KMS-11 (cell line): ENCODE measurements at regions not wholly inside any gene's neighbourhood (a gene's known extent, or its start where the extent isn't known, plus 50 kb on each side); places are given as distances from the start of the nearest gene placed in this dataset.
"Not testable (repeated sequence)": the region's sequence is repeated elsewhere in the genome, so short reads cannot be mapped to it uniquely, and the experiment has no call there.

Experiments used
- H2AFZ ChIP-seq: fragments of 200-600 bp; sonication (generic); 2 replicates; pipeline ENCODE4 v1.6.1; 2016; ENCODE audit warnings: antibody characterized with exemption, mixed run types, low read depth
- H3K27ac ChIP-seq: fragments of 200-600 bp; sonication (generic); 2 replicates; pipeline ENCODE4 v1.6.1; 2016; ENCODE audit warnings: mild to moderate bottlenecking, mixed run types
- H3K27me3 ChIP-seq: fragments of 200-600 bp; sonication (generic); 2 replicates; pipeline ENCODE4 v1.6.1; 2017; ENCODE audit warnings: mild to moderate bottlenecking, low read depth, mixed run types, moderate library complexity; ENCODE audit not compliant: insufficient read depth
- H3K36me3 ChIP-seq: fragments of 200-600 bp; sonication (generic); 2 replicates; pipeline ENCODE4 v1.6.1; 2017; ENCODE audit warnings: mild to moderate bottlenecking, mixed run types; ENCODE audit not compliant: insufficient read depth
- H3K4me1 ChIP-seq: fragments of 200-600 bp; sonication (generic); 2 replicates; pipeline ENCODE4 v1.6.1; 2016; ENCODE audit warnings: mild to moderate bottlenecking, low read depth, mixed run types; ENCODE audit not compliant: poor library complexity, severe bottlenecking
- H3K4me2 ChIP-seq: fragments of 200-600 bp; sonication (generic); 2 replicates; pipeline ENCODE4 v1.7.0; 2016; ENCODE audit warnings: mild to moderate bottlenecking, mixed run types
- H3K4me3 ChIP-seq: fragments of 200-600 bp; sonication (generic); IDR thresholded peaks from 2 replicates; pipeline ENCODE4 v1.6.1; 2017; ENCODE audit warnings: low read depth, low read length, mixed read lengths; ENCODE audit not compliant: insufficient read depth
- H3K79me2 ChIP-seq: fragments of 200-600 bp; sonication (generic); 2 replicates; pipeline ENCODE4 v1.6.1; 2016; ENCODE audit warnings: low read depth, mixed run types; ENCODE audit not compliant: insufficient read depth
- H3K9ac ChIP-seq: fragments of 200-600 bp; sonication (generic); 2 replicates; pipeline ENCODE4 v1.6.1; 2016; ENCODE audit warnings: mild to moderate bottlenecking, mixed run types
- H4K20me1 ChIP-seq: fragments of 200-600 bp; sonication (generic); 2 replicates; pipeline ENCODE4 v1.6.1; 2016; ENCODE audit warnings: mild to moderate bottlenecking, mixed run types; ENCODE audit not compliant: insufficient read depth
- CTCF ChIP-seq: fragments of 200-600 bp; sonication (generic); conservative IDR thresholded peaks from 2 replicates; pipeline ENCODE4 v1.6.1; 2017; ENCODE audit warnings: low read depth, mild to moderate bottlenecking, antibody characterized with exemption, low read length, moderate library complexity, mixed read lengths

- no peak overlapping the region for H3K4me2 ChIP-seq
- no peaks in the 10 kb centered on the region for H3K4me1 ChIP-seq
- no peak overlapping the region for H3K27ac ChIP-seq
- no peak overlapping the region for H3K9ac ChIP-seq
- H3K27me3 ChIP-seq: no peaks in the 10 kb centered on the region
- no peak overlapping the region for H3K4me3 ChIP-seq
- no peak for TF ChIP-seq CTCF
- no peaks in the 10 kb centered on the region for H3K36me3 ChIP-seq
- H2AFZ ChIP-seq: no peak overlapping the region
- no peaks in the 10 kb centered on the region for H3K79me2 ChIP-seq
- no peaks in the 10 kb centered on the region for H4K20me1 ChIP-seq
Observed at GRCh38 chr9:80492221-80492620, 920.5 kb downstream of the TLE4 start.

GRCh38 chr9:80491086-80491696, 919.4 kb downstream of the TLE4 start:
- Histone ChIP-seq H3K27me3 (no peaks in the 10 kb centered on the region), H4K20me1 (no peaks in the 10 kb centered on the region), H2AFZ (no peak overlapping the region), H3K27ac (no peak overlapping the region), H3K4me3 (no peak overlapping the region), H3K4me2 (no peak overlapping the region), H3K9ac (no peak overlapping the region), H3K36me3 (no peaks in the 10 kb centered on the region), H3K4me1 (no peaks in the 10 kb centered on the region), H3K79me2 (no peaks in the 10 kb centered on the region)
- no peak for TF ChIP-seq CTCF

- no peaks in the 10 kb centered on the region for H3K36me3 ChIP-seq
- no peaks in the 10 kb centered on the region for H3K27me3 ChIP-seq
- H3K27ac ChIP-seq: no peak overlapping the region
- no peak overlapping the region for H3K9ac ChIP-seq
- TF ChIP-seq CTCF: no peak
- no peak overlapping the region for H3K4me3 ChIP-seq
- H3K4me1 ChIP-seq: no peaks in the 10 kb centered on the region
- no peaks in the 10 kb centered on the region for H3K79me2 ChIP-seq
- H3K4me2 ChIP-seq: no peak overlapping the region
- H2AFZ ChIP-seq: no peak overlapping the region
- H4K20me1 ChIP-seq: no peaks in the 10 kb centered on the region
Observed at GRCh38 chr9:80489329-80489728, 917.6 kb downstream of the TLE4 start.

GRCh38 chr9:80485420-80486250, 913.9 kb downstream of the TLE4 start:
- Histone ChIP-seq H4K20me1 (no peaks in the 10 kb centered on the region), H3K9ac (no peak overlapping the region), H3K79me2 (no peaks in the 10 kb centered on the region), H3K36me3 (no peaks in the 10 kb centered on the region), H3K27ac (no peak overlapping the region), H3K27me3 (no peaks in the 10 kb centered on the region), H3K4me1 (no peaks in the 10 kb centered on the region), H2AFZ (no peak overlapping the region), H3K4me3 (no peak overlapping the region), H3K4me2 (no peak overlapping the region)
- no peak for TF ChIP-seq CTCF

GRCh38 chr9:80482251-80482650, 910.5 kb downstream of the TLE4 start:
- H3K27me3 ChIP-seq, H2AFZ ChIP-seq, H3K27ac ChIP-seq, H4K20me1 ChIP-seq, H3K4me1 ChIP-seq, H3K4me2 ChIP-seq, H3K9ac ChIP-seq, H3K36me3 ChIP-seq, H3K79me2 ChIP-seq, H3K4me3 ChIP-seq: not testable (repeated sequence)
